Hepatocyte (in vitro differentiated cells): ENCODE measurements at regions not wholly inside any gene's neighbourhood (a gene's known extent, or its start where the extent isn't known, plus 50 kb on each side); places are given as distances from the start of the nearest gene placed in this dataset.

ENCODE experiments used
- CTCF ChIP-seq: fragments of 200-600 bp; sonication (generic); IDR thresholded peaks from 2 replicates; pipeline ENCODE4 v1.5.1; 2016; ENCODE audit warnings: antibody characterized with exemption, mild to moderate bottlenecking; ENCODE audit not compliant: poor library complexity
- EZH2phosphoT487 ChIP-seq: fragments of 200-600 bp; sonication (generic); IDR thresholded peaks from one replicate; pipeline ENCODE4 v1.6.1; 2018; ENCODE audit warnings: antibody characterized with exemption, mild to moderate bottlenecking, low read depth, moderate library complexity; ENCODE audit not compliant: unreplicated experiment, severe bottlenecking

- TF ChIP-seq CTCF (no peak), EZH2phosphoT487 (no peak)
Measured at GRCh38 chr3:13718436-13718835, 161.4 kb downstream of the WNT7A start.
